Gastroesophageal sphincter (tissue), 4 donors: ENCODE measurements at regions not wholly inside any gene's neighbourhood (a gene's known extent, or its start where the extent isn't known, plus 50 kb on each side); places are given as distances from the start of the nearest gene placed in this dataset.

Experiments used
- ATAC-seq: fragments of 150-250 bp; one replicate; pipeline ENCODE4 v1.9.1; 2016; ENCODE audit warnings: mild to moderate bottlenecking, moderate library complexity
- H3K27ac ChIP-seq, 4 donors: fragments of 200-600 bp; sonication (generic) in 3 of 4; 1 replicate in 3 of 4; 2 replicates in 1 of 4; pipeline ENCODE4 v1.5.1; 2016 to 2019
- H3K27me3 ChIP-seq: fragments of 200-600 bp; sonication (generic); one replicate; pipeline ENCODE4 v1.5.1; 2019
- H3K36me3 ChIP-seq, 2 donors: fragments of 200-600 bp; sonication (generic); one replicate each; pipeline ENCODE4 v1.5.1; 2019; ENCODE audit warnings: control low read depth in 1 of 2
- H3K4me1 ChIP-seq, 3 donors: fragments of 200-600 bp; sonication (generic); 1 replicate in 2 of 3; 2 replicates in 1 of 3; pipeline ENCODE4 v1.5.1; 2016 to 2019; ENCODE audit warnings: control low read depth in 2 of 3
- H3K4me3 ChIP-seq, 2 donors: fragments of 200-600 bp; sonication (generic); one replicate each; pipeline ENCODE4 v1.5.1; 2019; ENCODE audit warnings: mild to moderate bottlenecking in 1 of 2, moderate library complexity in 1 of 2
- H3K9me3 ChIP-seq, 3 donors: fragments of 200-600 bp; sonication (generic); one replicate each; pipeline ENCODE4 v1.5.1; 2017 to 2019; ENCODE audit warnings: control low read depth in 2 of 3
- EP300 ChIP-seq: sonication (generic); formaldehyde crosslinking; IDR thresholded peaks from one replicate; pipeline ENCODE4 v1.6.1; 2017; ENCODE audit warnings: antibody characterized with exemption, mild to moderate bottlenecking
- POLR2A ChIP-seq, 2 donors: fragments of 450-650 bp; IDR thresholded peaks; one replicate each; pipeline ENCODE4 v1.6.1; 2017; ENCODE audit warnings: antibody characterized with exemption in 2 of 2, mild to moderate bottlenecking in 2 of 2, moderate library complexity in 1 of 2
- POLR2AphosphoS5 ChIP-seq: sonication (generic); formaldehyde crosslinking; IDR thresholded peaks from one replicate; pipeline ENCODE4 v1.6.1; 2017; ENCODE audit warnings: antibody characterized with exemption
- WGBS, 2 donors: methylation state at CpG; one replicate each; pipeline ENCODE4 v1.1.5; 2018; ENCODE audit warnings: low coverage in 1 of 2; 5-methylcytosine and 5-hydroxymethylcytosine counted together
- TF ChIP-seq, protein P1 (sequence below), 4 experiments: fragments of 200-600 bp in 2 of 4; fragments of 450-650 bp in 2 of 4; sonication (generic) in 1 of 4; IDR thresholded peaks; one replicate each; pipeline ENCODE4 v1.5.1; 2017 to 2019; ENCODE audit warnings: antibody characterized with exemption in 4 of 4, mild to moderate bottlenecking in 2 of 4, moderate library complexity in 2 of 4

DNA sequence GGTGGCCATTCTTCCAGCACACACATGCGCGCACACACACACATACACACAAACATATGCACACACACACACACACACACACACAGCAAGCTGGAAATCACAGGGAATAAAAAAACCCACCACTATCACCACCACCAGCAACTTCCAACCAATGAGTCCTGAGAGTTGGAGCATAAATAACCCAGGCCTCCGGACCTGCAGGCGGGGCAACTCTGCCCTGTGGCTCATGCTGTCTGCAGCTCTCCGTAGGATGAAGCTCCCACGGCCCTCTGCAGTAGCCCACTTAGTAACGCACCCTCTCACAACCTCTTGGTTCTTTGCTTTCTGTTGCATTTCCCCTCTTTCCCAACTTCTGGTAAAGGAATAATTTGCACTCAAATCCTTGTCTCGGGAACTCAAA lies 275.2 kb downstream of the PREX1 start:
- WGBS, 2 donors, result 80 to 86% methylated on average over 5 of the region's 8 CpGs
- TF ChIP-seq POLR2A (IDR thresholded peaks at IDR 0.05), result no peak
- TF ChIP-seq POLR2AphosphoS5, result no peak
- no peak for TF ChIP-seq EP300
- TF ChIP-seq, protein P1, sequence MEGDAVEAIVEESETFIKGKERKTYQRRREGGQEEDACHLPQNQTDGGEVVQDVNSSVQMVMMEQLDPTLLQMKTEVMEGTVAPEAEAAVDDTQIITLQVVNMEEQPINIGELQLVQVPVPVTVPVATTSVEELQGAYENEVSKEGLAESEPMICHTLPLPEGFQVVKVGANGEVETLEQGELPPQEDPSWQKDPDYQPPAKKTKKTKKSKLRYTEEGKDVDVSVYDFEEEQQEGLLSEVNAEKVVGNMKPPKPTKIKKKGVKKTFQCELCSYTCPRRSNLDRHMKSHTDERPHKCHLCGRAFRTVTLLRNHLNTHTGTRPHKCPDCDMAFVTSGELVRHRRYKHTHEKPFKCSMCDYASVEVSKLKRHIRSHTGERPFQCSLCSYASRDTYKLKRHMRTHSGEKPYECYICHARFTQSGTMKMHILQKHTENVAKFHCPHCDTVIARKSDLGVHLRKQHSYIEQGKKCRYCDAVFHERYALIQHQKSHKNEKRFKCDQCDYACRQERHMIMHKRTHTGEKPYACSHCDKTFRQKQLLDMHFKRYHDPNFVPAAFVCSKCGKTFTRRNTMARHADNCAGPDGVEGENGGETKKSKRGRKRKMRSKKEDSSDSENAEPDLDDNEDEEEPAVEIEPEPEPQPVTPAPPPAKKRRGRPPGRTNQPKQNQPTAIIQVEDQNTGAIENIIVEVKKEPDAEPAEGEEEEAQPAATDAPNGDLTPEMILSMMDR (IDR thresholded peaks at IDR 0.05), result no peak
- ATAC-seq, result no peak
- Histone ChIP-seq H3K36me3 (no peaks in the 10 kb centered on the region), H3K27ac (no peak overlapping the region), H3K27me3 (peaks cover 9% of the 10 kb centered on the region), H3K4me1 (no peaks in the 10 kb centered on the region), H3K4me3 (no peak overlapping the region), H3K9me3 (no peaks in the 10 kb centered on the region)

DNA sequence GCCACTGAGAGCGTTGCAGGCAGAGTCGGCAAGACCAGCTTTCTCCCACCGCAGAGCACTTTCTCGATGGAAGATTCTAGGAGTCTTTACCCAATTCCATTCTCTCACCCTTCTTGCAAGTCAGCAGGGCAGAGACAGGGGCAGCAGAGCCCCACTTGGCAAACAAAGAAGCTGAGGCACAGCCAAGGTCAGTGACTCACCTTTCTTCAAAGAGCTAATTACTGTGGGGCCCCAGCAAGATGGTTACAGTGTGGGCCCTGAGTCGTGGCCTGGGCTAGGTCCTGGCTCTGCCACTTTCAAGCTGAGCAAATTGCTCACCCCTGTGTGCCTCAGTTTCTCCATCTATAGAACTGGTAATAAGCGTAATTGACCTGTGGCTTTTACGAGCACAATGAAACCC lies 277.0 kb downstream of the PREX1 start:
- Histone ChIP-seq H3K27me3 (peaks cover 9% of the 10 kb centered on the region), H3K27ac (no peak overlapping the region), H3K36me3 (no peaks in the 10 kb centered on the region), H3K4me3 (no peak overlapping the region), H3K4me1 (peaks cover 0 to under 1% (median 0%) of the 10 kb centered on the region in 3 donors), H3K9me3 (no peaks in the 10 kb centered on the region)
- TF ChIP-seq EP300, result no peak
- TF ChIP-seq POLR2A (IDR thresholded peaks at IDR 0.05), result no peak
- TF ChIP-seq, protein P1 (IDR thresholded peaks at IDR 0.05), result no peak
- TF ChIP-seq POLR2AphosphoS5, result no peak
- 73% methylated on average over 3 of the region's 7 CpGs; no CpG with 5 or more reads in 1 of the 2 donors for WGBS, 2 donors
- ATAC-seq, result no peak

- Histone ChIP-seq H3K4me1 (peaks cover 0 to 6% (median 0%) of the 10 kb centered on the region in 3 donors), H3K36me3 (no peaks in the 10 kb centered on the region), H3K4me3 (no peak overlapping the region), H3K9me3 (no peaks in the 10 kb centered on the region), H3K27me3 (peaks cover 39% of the 10 kb centered on the region), H3K27ac (no peak overlapping the region)
- 97 to 100% methylated on average over 4 of the region's 7 CpGs for WGBS, 2 donors
- TF ChIP-seq, protein P1 (IDR thresholded peaks at IDR 0.05), result no peak
- TF ChIP-seq POLR2A (IDR thresholded peaks at IDR 0.05), result no peak
- TF ChIP-seq POLR2AphosphoS5, result no peak
- TF ChIP-seq EP300, result no peak
- ATAC-seq, result no peak
Measured at GRCh38 chr20:48547664-48548063, 280.1 kb downstream of the PREX1 start.

DNA sequence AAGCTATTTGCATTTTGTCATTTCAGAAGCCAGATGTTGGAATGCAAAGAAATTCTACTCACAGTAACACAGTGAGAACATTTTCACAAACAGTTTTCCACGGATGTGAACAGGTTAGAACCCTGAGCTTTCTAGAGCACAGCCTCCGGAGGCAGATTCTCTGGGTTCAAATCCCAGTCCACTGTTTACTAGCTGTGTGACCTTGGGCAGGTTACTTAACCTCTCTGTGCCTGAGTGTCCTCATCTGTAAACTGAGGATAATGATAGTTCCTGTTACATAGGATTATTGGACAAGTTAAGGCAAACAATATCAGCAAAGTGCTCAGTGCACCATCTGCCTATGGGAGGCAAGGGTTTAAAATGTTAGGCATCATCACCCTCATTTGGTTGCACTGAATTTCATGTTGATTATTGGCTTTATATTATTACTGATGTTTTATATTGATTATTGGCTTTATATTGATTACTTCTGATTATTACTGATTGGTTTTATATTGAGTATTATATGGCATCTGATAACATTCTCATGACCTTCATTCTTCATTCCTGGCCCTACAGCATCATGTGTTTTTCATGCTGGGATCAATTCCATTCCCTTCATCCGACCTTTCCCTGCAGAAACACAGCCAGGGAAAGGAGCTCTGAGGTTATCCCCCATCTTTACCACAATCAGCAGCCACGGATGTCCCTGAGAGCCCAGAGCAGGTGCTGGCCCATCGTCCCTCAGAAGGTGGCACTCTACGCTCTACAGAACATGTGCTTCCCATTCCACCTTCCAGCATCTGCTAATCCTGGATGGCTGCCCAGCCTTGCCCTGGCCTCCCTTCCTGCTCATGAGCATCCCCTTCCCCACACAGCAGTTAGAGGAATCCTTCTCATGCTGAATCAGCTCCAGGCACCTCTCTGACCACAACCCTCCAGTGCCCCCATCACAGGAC lies 283.1 kb downstream of the PREX1 start:
- TF ChIP-seq POLR2A (IDR thresholded peaks at IDR 0.05) (no peak), EP300 (no peak), POLR2AphosphoS5 (no peak)
- TF ChIP-seq, protein P1 (IDR thresholded peaks at IDR 0.05), result no peak
- ATAC-seq, result no peak
- 42 to 44% methylated on average over 3 to 6 of the region's 6 CpGs for WGBS, 2 donors

More for the DNA sequence above, 283.1 kb downstream of the PREX1 start:
- peaks cover 33% of the 10 kb centered on the region for H3K27me3 ChIP-seq
- H3K27ac ChIP-seq, result no peak overlapping the region
- H3K4me1 ChIP-seq, result peaks cover 0 to 6% (median 0%) of the 10 kb centered on the region in 3 donors
- H3K36me3 ChIP-seq, result no peaks in the 10 kb centered on the region
- no peak overlapping the region for H3K4me3 ChIP-seq
- no peaks in the 10 kb centered on the region for H3K9me3 ChIP-seq
